ENCODE measurements at regions not wholly inside any gene's neighbourhood (a gene's known extent, or its start where the extent isn't known, plus 50 kb on each side); places are given as distances from the start of the nearest gene placed in this dataset.

DNA sequence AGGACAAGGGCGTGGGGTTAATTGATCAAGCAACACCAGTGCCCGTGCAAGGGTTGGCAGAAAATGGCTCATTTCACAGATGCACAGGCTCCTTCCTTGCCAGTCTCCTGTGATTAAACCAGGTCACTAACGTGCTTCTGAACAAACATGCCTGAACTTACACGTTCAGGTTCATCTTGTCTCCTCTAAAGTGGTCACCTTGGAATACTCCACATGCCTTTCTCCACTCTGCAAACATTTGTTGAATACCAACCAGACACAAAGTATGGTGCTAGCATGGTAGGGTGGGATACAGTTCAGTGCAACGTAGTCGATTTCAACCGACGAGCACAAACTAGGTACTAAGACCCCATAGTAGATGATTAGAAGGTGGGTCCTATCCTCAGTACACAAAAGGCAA, 72.6 kb upstream of the PTPRT start:
- Mint-ChIP-seq H3K9me3 (peaks cover 0 to 7% (median 1%) of the 10 kb centered on the region in 7 donors), H3K4me3 (no peak overlapping the region), H3K27me3 (peaks cover 17% of the 10 kb centered on the region), H3K27ac (no peak overlapping the region), H3K36me3 (no peaks in the 10 kb centered on the region), H3K4me1 (no peaks in the 10 kb centered on the region)
- no peak for ATAC-seq (ENCODE audit: low read depth in 2 of 2)
- H3K27me3 ChIP-seq (ENCODE audit: control insufficient read depth, insufficient read depth, low read length): no peaks in the 10 kb centered on the region
- no peak for DNase-seq
- H3K4me1 ChIP-seq (ENCODE audit: control insufficient read depth, insufficient read depth, low read length, poor library complexity, severe bottlenecking): no peaks in the 10 kb centered on the region
- H3K4me3 ChIP-seq (ENCODE audit: low read depth, low read length): no peak overlapping the region
- H3K36me3 ChIP-seq (ENCODE audit: control insufficient read depth, insufficient read depth, low read length): no peaks in the 10 kb centered on the region
- H3K9me3 ChIP-seq (ENCODE audit: control insufficient read depth in 2 of 2, low read length in 2 of 2): no peaks in the 10 kb centered on the region
- H3K27ac ChIP-seq (ENCODE audit: insufficient read depth, low read length, poor library complexity, severe bottlenecking): no peak overlapping the region

DNA sequence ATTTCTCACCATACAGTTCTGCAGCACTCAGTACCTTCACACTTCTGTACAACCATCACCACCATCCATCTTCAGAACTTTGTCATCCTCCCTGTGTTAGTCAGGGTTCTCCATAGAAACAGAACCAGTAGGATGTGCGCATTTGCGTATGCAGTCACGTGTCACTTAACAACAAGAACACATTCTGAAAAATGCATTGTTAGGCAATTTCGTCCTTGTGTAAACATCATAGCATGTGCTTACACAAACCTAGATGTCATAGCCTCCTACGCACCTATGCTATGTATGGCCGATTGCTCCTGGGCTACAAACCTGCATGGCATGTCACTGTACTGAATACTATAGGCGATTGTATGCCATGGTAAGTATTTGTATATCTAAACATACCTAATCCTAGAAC, 66.2 kb upstream of the PTPRT start:
- peaks cover 7% of the 10 kb centered on the region for H3K27me3 Mint-ChIP-seq
- no peak for ATAC-seq (ENCODE audit: low read depth in 2 of 2)
- no peak for DNase-seq
- Histone ChIP-seq H3K4me3 (ENCODE audit: low read depth, low read length) (no peak overlapping the region), H3K9me3 (ENCODE audit: control insufficient read depth in 2 of 2, low read length in 2 of 2) (no peaks in the 10 kb centered on the region), H3K27me3 (ENCODE audit: control insufficient read depth, insufficient read depth, low read length) (peaks cover 3% of the 10 kb centered on the region), H3K4me1 (ENCODE audit: control insufficient read depth, insufficient read depth, low read length, poor library complexity, severe bottlenecking) (no peaks in the 10 kb centered on the region), H3K36me3 (ENCODE audit: control insufficient read depth, insufficient read depth, low read length) (no peaks in the 10 kb centered on the region), H3K27ac (ENCODE audit: insufficient read depth, low read length, poor library complexity, severe bottlenecking) (no peak overlapping the region)
- no peaks in the 10 kb centered on the region for H3K36me3 Mint-ChIP-seq
- H3K9me3 Mint-ChIP-seq: peaks cover 0 to 7% (median 2%) of the 10 kb centered on the region in 7 donors
- no peaks in the 10 kb centered on the region for H3K4me1 Mint-ChIP-seq
- no peak overlapping the region for H3K27ac Mint-ChIP-seq
- no peak overlapping the region for H3K4me3 Mint-ChIP-seq

DNA sequence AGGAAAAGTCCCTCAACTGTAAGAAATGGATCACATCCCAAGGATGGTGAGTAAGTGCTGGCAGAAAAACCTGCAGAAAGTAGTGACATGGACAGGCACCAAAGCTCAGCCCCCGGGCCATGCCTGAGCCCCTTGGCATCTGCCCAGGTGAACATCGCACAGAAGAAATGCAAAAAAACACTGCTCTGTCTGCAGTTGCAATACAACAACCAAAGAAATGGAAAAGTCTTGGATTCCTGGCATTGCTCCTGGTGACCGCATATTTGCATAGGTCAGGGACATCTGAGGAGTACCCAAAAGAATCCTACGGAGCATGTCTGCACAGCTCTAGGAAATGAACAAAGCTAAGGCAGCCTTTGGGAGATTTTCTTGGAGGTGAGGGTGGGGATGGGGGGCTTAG, 63.1 kb upstream of the PTPRT start:
- Mint-ChIP-seq H3K27me3 (no peaks in the 10 kb centered on the region), H3K36me3 (no peaks in the 10 kb centered on the region), H3K9me3 (peaks cover 0 to 2% (median 0%) of the 10 kb centered on the region in 7 donors), H3K4me1 (no peaks in the 10 kb centered on the region), H3K4me3 (no peak overlapping the region), H3K27ac (no peak overlapping the region)
- DNase-seq (no peak), ATAC-seq (ENCODE audit: low read depth in 2 of 2) (no peak)
- no peaks in the 10 kb centered on the region for H3K4me1 ChIP-seq (ENCODE audit: control insufficient read depth, insufficient read depth, low read length, poor library complexity, severe bottlenecking)
- no peak overlapping the region for H3K4me3 ChIP-seq (ENCODE audit: low read depth, low read length)
- no peaks in the 10 kb centered on the region for H3K9me3 ChIP-seq (ENCODE audit: control insufficient read depth in 2 of 2, low read length in 2 of 2)
- no peaks in the 10 kb centered on the region for H3K36me3 ChIP-seq (ENCODE audit: control insufficient read depth, insufficient read depth, low read length)
- H3K27ac ChIP-seq (ENCODE audit: insufficient read depth, low read length, poor library complexity, severe bottlenecking): no peak overlapping the region
- peaks cover 3% of the 10 kb centered on the region for H3K27me3 ChIP-seq (ENCODE audit: control insufficient read depth, insufficient read depth, low read length)

DNA sequence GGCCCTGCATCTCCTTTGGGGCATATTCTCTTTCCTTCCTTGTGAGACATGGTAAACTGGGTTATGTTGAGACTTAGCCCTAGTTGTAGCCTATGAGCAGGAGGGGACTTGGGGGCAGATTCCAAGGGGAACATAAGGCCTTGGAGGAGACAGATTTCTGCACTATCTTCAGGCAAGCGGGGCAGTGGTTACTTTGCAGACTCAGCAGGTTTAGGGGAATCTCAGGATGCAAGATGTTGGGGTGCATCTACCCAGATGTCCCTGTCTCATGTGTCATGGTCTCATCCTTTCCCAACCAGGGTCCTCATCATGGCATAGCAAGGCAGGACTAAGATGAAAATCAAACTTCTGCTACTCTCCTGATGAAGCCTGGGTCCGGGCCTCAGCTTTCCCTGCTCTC, 58.6 kb upstream of the PTPRT start:
- no peak for DNase-seq
- Mint-ChIP-seq H3K4me1 (no peaks in the 10 kb centered on the region), H3K4me3 (no peak overlapping the region), H3K9me3 (peaks cover 0 to 4% (median 0%) of the 10 kb centered on the region in 7 donors), H3K27me3 (peaks cover 4% of the 10 kb centered on the region), H3K36me3 (no peaks in the 10 kb centered on the region), H3K27ac (no peak overlapping the region)
- Histone ChIP-seq H3K9me3 (ENCODE audit: control insufficient read depth in 2 of 2, low read length in 2 of 2) (no peaks in the 10 kb centered on the region), H3K27ac (ENCODE audit: insufficient read depth, low read length, poor library complexity, severe bottlenecking) (no peak overlapping the region), H3K27me3 (ENCODE audit: control insufficient read depth, insufficient read depth, low read length) (no peaks in the 10 kb centered on the region), H3K36me3 (ENCODE audit: control insufficient read depth, insufficient read depth, low read length) (no peaks in the 10 kb centered on the region), H3K4me3 (ENCODE audit: low read depth, low read length) (no peak overlapping the region), H3K4me1 (ENCODE audit: control insufficient read depth, insufficient read depth, low read length, poor library complexity, severe bottlenecking) (no peaks in the 10 kb centered on the region)
- ATAC-seq (ENCODE audit: low read depth in 2 of 2): no peak

DNA sequence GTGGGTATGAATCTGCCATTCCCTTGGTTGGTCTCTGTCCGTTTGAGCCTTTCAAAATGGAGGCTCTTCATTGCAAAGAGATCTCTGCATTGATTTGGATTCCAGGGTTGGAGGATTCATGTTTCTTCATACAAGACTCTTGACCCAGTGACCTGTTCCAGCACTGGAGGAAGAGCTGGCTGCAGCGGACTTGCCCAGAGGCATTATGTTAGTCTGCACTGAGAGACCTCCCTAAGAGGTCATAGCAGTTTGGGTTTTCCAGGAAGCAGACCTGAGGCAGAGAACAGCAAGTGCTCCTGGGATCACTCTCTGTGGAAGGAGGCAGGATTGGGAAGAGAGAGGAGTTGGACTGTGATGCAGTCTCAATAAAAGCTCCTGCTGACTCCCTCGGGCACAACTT, 57.7 kb upstream of the PTPRT start:
- Histone ChIP-seq H3K27me3 (ENCODE audit: control insufficient read depth, insufficient read depth, low read length) (no peaks in the 10 kb centered on the region), H3K36me3 (ENCODE audit: control insufficient read depth, insufficient read depth, low read length) (no peaks in the 10 kb centered on the region), H3K9me3 (ENCODE audit: control insufficient read depth in 2 of 2, low read length in 2 of 2) (no peaks in the 10 kb centered on the region), H3K4me1 (ENCODE audit: control insufficient read depth, insufficient read depth, low read length, poor library complexity, severe bottlenecking) (no peaks in the 10 kb centered on the region), H3K4me3 (ENCODE audit: low read depth, low read length) (no peak overlapping the region), H3K27ac (ENCODE audit: insufficient read depth, low read length, poor library complexity, severe bottlenecking) (no peak overlapping the region)
- peaks cover 0 to 4% (median 0%) of the 10 kb centered on the region in 7 donors for H3K9me3 Mint-ChIP-seq
- H3K27me3 Mint-ChIP-seq: peaks cover 4% of the 10 kb centered on the region
- no peak for ATAC-seq (ENCODE audit: low read depth in 2 of 2)
- H3K27ac Mint-ChIP-seq: no peak overlapping the region
- H3K4me3 Mint-ChIP-seq: no peak overlapping the region
- DNase-seq: no peak
- no peaks in the 10 kb centered on the region for H3K36me3 Mint-ChIP-seq
- H3K4me1 Mint-ChIP-seq: no peaks in the 10 kb centered on the region

DNA sequence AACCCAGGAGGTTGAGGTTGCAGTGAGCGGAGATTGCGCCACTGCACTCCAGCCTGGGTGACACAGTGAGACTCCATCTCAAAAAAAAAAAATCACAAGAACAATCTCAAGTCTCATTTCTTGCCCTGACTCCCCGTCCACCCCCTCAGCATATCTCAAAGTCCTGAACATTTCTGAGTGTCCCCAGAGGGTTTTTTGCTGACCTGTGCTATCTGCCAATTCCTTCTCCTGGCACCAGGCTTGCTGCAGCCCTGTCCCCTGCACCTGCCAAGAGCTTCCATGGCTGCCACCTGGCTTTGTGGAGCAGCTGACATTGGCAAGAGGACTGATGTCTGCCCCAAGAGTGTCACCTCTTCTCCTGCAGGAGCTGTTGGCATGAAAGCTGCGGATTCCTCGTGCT, 54.9 kb upstream of the PTPRT start:
- Mint-ChIP-seq H3K4me1 (no peaks in the 10 kb centered on the region), H3K36me3 (no peaks in the 10 kb centered on the region), H3K4me3 (no peak overlapping the region), H3K9me3 (peaks cover 0 to 7% (median 0%) of the 10 kb centered on the region in 7 donors), H3K27ac (no peak overlapping the region), H3K27me3 (peaks cover 4% of the 10 kb centered on the region)
- no peak overlapping the region for H3K27ac ChIP-seq (ENCODE audit: insufficient read depth, low read length, poor library complexity, severe bottlenecking)
- no peak for DNase-seq
- H3K4me1 ChIP-seq (ENCODE audit: control insufficient read depth, insufficient read depth, low read length, poor library complexity, severe bottlenecking): no peaks in the 10 kb centered on the region
- no peak for ATAC-seq (ENCODE audit: low read depth in 2 of 2)
- no peaks in the 10 kb centered on the region for H3K9me3 ChIP-seq (ENCODE audit: control insufficient read depth in 2 of 2, low read length in 2 of 2)
- H3K36me3 ChIP-seq (ENCODE audit: control insufficient read depth, insufficient read depth, low read length): no peaks in the 10 kb centered on the region
- no peak overlapping the region for H3K4me3 ChIP-seq (ENCODE audit: low read depth, low read length)
- H3K27me3 ChIP-seq (ENCODE audit: control insufficient read depth, insufficient read depth, low read length): no peaks in the 10 kb centered on the region

DNA sequence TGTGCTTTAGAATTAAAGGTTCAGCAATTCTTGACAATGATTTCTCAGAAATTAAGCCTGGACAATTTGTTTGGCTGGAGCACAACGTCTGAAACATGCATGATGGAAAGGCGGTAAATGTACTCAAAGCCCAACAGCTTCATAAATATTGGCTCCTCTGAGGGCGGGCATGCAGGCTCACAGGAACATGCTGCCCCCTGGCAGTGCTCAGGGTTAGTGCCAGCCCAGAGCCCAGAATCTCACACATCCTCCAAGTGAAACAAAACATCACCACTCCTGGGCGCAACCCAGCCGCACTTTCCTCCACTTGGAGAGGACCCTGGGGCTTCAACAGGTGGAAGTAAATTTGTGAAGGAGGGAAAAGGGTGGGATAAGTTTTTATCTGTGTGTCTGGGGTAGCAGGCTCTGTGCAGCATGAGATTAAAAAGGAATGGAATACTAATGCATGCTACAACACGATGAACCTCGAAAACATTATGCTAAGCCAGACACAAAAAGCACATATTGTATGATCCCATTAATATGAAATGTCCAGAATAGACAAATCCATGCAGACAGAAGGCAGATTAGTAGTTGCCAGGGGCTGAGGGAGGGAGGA, 54.1 kb upstream of the PTPRT start:
- H3K27ac Mint-ChIP-seq: no peak overlapping the region
- H3K36me3 ChIP-seq (ENCODE audit: control insufficient read depth, insufficient read depth, low read length): no peaks in the 10 kb centered on the region
- peaks cover 0 to 5% of the 10 kb centered on the region in 2 experiments for H3K9me3 ChIP-seq (ENCODE audit: control insufficient read depth in 2 of 2, low read length in 2 of 2)
- H3K9me3 Mint-ChIP-seq: peaks cover 0 to 11% (median 0%) of the 10 kb centered on the region in 7 donors
- DNase-seq: peak in 1 of 3 donors; percentile 0
- H3K4me1 ChIP-seq (ENCODE audit: control insufficient read depth, insufficient read depth, low read length, poor library complexity, severe bottlenecking): no peaks in the 10 kb centered on the region
- no peak overlapping the region for H3K4me3 ChIP-seq (ENCODE audit: low read depth, low read length)
- H3K27me3 ChIP-seq (ENCODE audit: control insufficient read depth, insufficient read depth, low read length): peaks cover 2% of the 10 kb centered on the region
- H3K27ac ChIP-seq (ENCODE audit: insufficient read depth, low read length, poor library complexity, severe bottlenecking): no peak overlapping the region
- no peaks in the 10 kb centered on the region for H3K4me1 Mint-ChIP-seq
- H3K36me3 Mint-ChIP-seq: no peaks in the 10 kb centered on the region
- H3K4me3 Mint-ChIP-seq: no peak overlapping the region
- peaks cover 4% of the 10 kb centered on the region for H3K27me3 Mint-ChIP-seq
- ATAC-seq (ENCODE audit: low read depth in 2 of 2): no peak

DNA sequence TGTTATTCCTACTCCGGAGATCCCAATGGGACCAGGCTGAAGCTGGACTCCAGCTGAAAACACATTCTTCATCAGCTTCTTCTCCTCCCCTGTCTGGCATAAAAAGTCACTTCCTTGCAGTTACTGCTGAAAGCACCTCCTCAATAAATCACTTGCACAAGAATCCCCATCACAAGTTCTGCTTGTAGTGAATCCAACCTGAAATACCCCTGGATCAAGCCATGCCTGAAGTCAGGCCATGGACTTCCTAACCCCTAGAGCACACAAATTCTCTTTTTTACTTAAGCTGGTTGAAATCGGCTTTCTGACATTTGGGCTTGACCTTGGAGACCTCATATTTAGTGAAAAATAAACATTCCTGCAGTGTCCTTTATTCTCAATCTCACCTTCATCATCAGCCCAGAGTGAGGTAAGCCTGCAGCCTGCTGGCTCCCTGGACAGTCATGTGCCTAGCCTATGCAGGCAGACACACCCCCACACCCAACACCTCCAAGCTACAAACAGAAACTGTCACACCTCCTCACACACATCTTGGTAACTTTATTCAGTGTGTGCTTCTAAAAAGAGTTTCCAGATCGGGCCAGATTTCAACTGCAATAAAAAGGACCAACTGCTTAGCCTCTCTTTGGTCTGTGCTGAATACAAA, 51.5 kb upstream of the PTPRT start:
- no peak for DNase-seq
- peaks cover 5% of the 10 kb centered on the region for H3K27me3 Mint-ChIP-seq
- no peak overlapping the region for H3K4me3 Mint-ChIP-seq
- Histone ChIP-seq H3K27ac (ENCODE audit: insufficient read depth, low read length, poor library complexity, severe bottlenecking) (no peak overlapping the region), H3K4me3 (ENCODE audit: low read depth, low read length) (no peak overlapping the region), H3K9me3 (ENCODE audit: control insufficient read depth in 2 of 2, low read length in 2 of 2) (peaks cover 0 to 5% of the 10 kb centered on the region in 2 experiments), H3K36me3 (ENCODE audit: control insufficient read depth, insufficient read depth, low read length) (no peaks in the 10 kb centered on the region), H3K4me1 (ENCODE audit: control insufficient read depth, insufficient read depth, low read length, poor library complexity, severe bottlenecking) (no peaks in the 10 kb centered on the region), H3K27me3 (ENCODE audit: control insufficient read depth, insufficient read depth, low read length) (peaks cover 3% of the 10 kb centered on the region)
- H3K27ac Mint-ChIP-seq: no peak overlapping the region
- H3K36me3 Mint-ChIP-seq: no peaks in the 10 kb centered on the region
- peaks cover 0 to 11% (median 0%) of the 10 kb centered on the region in 7 donors for H3K9me3 Mint-ChIP-seq
- no peaks in the 10 kb centered on the region for H3K4me1 Mint-ChIP-seq
- ATAC-seq (ENCODE audit: low read depth in 2 of 2): no peak

Measured in CD4-positive, CD25-positive, alpha-beta regulatory T cell (primary cell).